GM12892 (cell line): ENCODE measurements at regions not wholly inside any gene's neighbourhood (a gene's known extent, or its start where the extent isn't known, plus 50 kb on each side); places are given as distances from the start of the nearest gene placed in this dataset.
A peak's percentile ranks its signal among the peaks of the same experiment; 100 is the strongest.
"Not testable (repeated sequence)": the region's sequence is repeated elsewhere in the genome, so short reads cannot be mapped to it uniquely, and the experiment has no call there.

Source experiments
- DNase-seq: peaks from one replicate; pipeline ENCODE4 v3.0.0; 2011; ENCODE audit not compliant: insufficient read length
- FAIRE-seq: peaks from 2 replicates; lab custom pipeline; 2011; peaks lifted over from hg19 to GRCh38; lab: Jason Lieb, UNC
- POLR2A ChIP-seq: IDR thresholded peaks from 2 replicates; pipeline ENCODE4 v1.6.1; 2011; ENCODE audit warnings: low read depth, low read length, control low read depth
- POLR2AphosphoS5 ChIP-seq: IDR thresholded peaks from 2 replicates; pipeline ENCODE4 v1.6.1; 2011; ENCODE audit warnings: low read depth, low read length, control low read depth
- TAF1 ChIP-seq: IDR thresholded peaks from 2 replicates; pipeline ENCODE4 v1.6.1; 2011; ENCODE audit warnings: low read depth, mild to moderate bottlenecking, control low read depth, low read length, borderline replicate concordance

DNA sequence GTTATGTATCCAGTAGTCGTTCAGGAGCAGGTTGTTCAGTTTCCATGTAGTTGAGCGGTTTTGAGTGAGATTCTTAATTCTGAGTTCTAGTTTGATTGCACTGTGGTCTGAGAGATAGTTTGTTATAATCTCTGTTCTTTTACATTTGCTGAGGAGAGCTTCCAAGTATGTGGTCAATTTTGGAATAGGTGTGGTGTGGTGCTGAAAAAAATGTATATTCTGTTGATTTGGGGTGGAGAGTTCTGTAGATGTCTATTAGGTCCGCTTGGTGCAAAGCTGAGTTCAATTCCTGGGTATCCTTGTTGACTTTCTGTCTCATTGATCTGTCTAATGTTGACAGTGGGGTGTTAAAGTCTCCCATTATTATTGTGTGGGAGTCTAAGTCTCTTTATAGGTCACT is 68.6 kb upstream of the IZUMO1R start:
- not testable (repeated sequence) for FAIRE-seq, DNase-seq

GRCh38 chr11:94236416-94236815 is 68.0 kb upstream of the IZUMO1R start:
- not testable (repeated sequence) for DNase-seq, FAIRE-seq

- not testable (repeated sequence) for DNase-seq, FAIRE-seq
These were observed 66.8 kb upstream of the IZUMO1R start for GRCh38 chr11:94237447-94238153.

GRCh38 chr11:94238154-94238735 is 66.1 kb upstream of the IZUMO1R start:
- not testable (repeated sequence) for DNase-seq, FAIRE-seq

DNA sequence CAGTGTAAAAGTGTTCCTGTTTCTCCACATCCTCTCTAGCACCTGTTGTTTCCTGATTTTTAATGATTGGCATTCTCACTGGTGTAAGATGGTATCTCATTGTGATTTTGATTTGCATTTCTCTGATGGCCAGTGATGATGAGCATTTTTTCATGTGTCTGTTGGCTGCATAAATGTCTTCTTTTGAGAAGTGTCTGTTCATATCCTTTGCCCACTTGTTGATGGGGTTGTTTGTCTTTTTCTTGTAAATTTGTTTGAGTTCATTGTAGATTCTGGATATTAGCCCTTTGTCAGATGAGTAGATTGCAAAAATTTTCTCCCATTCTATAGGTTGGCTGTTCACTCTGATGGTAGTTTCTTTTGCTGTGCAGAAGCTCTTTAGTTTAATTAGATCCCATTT is 65.6 kb upstream of the IZUMO1R start:
- not testable (repeated sequence) for FAIRE-seq, DNase-seq

GRCh38 chr11:94241896-94242295 is 62.5 kb upstream of the IZUMO1R start:
- no peak for TF ChIP-seq POLR2A
- FAIRE-seq, result no peak

DNA sequence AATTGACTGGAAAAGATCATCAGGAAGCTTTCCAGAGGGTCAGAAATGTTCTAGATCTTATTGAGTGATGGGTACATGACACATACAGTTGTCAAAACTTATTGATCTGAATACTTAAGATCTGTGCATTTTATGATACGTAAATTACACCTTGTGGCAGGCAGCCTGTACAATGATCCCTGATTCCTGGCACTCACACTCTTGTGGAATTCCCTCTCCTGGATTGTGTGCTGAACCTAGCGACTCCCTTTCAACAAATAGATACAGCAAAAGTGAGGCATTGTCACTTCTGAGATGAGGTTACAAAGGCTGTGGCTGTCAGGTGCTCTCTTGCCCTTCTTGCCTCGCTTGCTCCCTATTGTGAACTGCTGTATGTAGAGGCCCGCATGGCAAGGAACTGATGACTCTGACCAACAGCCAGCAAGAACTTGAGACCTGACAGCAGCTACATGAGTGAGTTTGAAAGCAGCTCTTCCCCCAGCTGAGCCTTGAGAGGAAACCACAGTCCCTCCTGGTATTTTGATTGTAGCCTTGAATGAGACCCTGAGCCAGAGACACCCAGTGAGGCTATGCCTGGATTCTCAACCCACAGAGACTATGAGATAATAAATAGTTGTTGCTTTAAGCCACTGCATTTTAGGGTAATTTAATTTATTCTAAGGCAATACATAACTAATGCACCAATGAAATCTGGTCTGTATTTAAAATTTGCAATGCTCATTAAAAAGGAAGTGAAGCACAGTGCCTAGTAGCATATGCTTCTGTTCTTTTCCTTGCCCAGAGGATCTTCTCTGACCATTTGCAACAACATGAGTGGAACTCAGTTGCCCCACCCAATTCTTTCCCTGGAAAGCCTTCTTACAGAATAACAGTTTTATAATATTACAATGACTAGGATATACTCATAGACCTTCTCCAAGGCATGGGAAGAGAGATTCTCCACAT is 60.5 kb upstream of the IZUMO1R start:
- no peak for TF ChIP-seq TAF1
- no peak for TF ChIP-seq POLR2AphosphoS5
- no peak for TF ChIP-seq POLR2A
- FAIRE-seq (no peak), DNase-seq (no peak)

More at GRCh38 chr11:94241896-94242295, 62.5 kb upstream of the IZUMO1R start:
- DNase-seq, result no peak

GRCh38 chr11:94245121-94245520 is 59.3 kb upstream of the IZUMO1R start:
- FAIRE-seq, result peak; percentile 9
- no peak for TF ChIP-seq TAF1
- no peak for TF ChIP-seq POLR2A
- no peak for TF ChIP-seq POLR2AphosphoS5
- no peak for DNase-seq

DNA sequence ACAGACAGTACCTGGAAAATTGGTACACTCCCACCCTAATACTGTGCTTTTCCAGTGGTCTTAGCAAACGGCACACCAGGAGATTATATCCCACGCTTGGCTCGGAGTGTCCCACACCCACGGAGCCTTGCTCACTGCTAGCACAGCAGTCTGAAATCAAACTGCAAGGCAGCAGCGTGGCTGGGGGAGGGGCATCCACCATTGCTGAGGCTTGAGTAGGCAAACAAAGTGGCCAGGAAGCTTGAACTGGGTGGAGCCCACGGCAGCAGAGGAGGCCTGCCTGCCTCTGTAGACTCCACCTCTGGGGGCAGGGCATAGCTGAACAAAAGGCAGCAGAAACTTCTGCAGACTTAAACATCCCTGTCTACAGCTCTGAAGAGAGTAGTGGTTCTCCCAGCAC is 56.1 kb upstream of the IZUMO1R start:
- DNase-seq, FAIRE-seq: not testable (repeated sequence)

DNA sequence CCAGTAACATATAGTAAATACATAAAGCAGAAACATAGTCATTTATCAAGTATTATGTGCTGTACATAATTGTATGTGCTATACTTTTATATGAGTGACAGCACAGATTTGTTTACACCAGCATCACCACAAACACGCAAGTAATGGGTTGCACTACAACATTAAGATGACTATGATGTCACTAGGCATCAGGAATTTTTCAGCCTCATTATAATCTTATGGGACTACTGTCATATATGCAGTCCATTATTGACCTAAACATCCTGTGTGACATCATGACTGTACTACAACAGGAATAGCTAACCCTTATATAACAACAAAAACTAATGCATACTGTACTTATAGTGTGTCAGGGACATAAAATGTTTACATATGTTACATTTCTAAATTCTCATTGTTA is 50.2 kb upstream of the IZUMO1R start:
- TF ChIP-seq POLR2AphosphoS5 (no peak), TAF1 (no peak), POLR2A (no peak)
- FAIRE-seq (no peak), DNase-seq (no peak)
